K562 (cell line): ENCODE measurements at regions not wholly inside any gene's neighbourhood (a gene's known extent, or its start where the extent isn't known, plus 50 kb on each side); places are given as distances from the start of the nearest gene placed in this dataset.

Source experiments
- ATAC-seq: fragments of 200-7000 bp; cut with Tn5 transposase; 3 replicates; pipeline ENCODE4 v1.9.1; 2020; ENCODE audit warnings: moderate library complexity
- BruUV-seq: library from RNA; stranded (reverse); fragments of 400-500 nt; replicated peaks from 2 replicates; lab custom pipeline; 2021; lab: Mats Ljungman, UMichigan
- CTCF ChIA-PET: fragments of 300-600 bp; formaldehyde crosslinking; extraction: SDS; loops from one replicate; lab custom pipeline; 2021; ENCODE audit warnings: low intra/inter-chr PET ratio; lab: Yijun Ruan, JAX
- POLR2A ChIA-PET: fragments of 300-600, 350-650 bp; sonication (Branson Sonifier 250); formaldehyde crosslinking; extraction: SDS; loops from one replicate; lab custom pipeline; 2021; ENCODE audit warnings: antibody characterized with exemption, inconsistent platforms; lab: Yijun Ruan, JAX
- DNase-seq, 4 experiments: peaks; one replicate each; pipeline versions ENCODE4 v3.0.0 to v3.0.0-alpha.2; 2011 to 2018; ENCODE audit warnings: low spot score in 3 of 4, mixed read lengths in 3 of 4; ENCODE audit errors: extremely low read depth in 1 of 4
- FAIRE-seq: peaks from 2 replicates; lab custom pipeline; 2011; peaks lifted over from hg19 to GRCh38; lab: Jason Lieb, UNC
- H2AFZ ChIP-seq: 2 replicates; pipeline ENCODE4 v1.6.0; 2011; ENCODE audit warnings: low read depth, low read length, control low read depth, inconsistent platforms
- H3K27ac ChIP-seq: fragments of 200-600 bp; 3 replicates; pipeline ENCODE4 v1.8.0; 2011; ENCODE audit warnings: low read depth, mild to moderate bottlenecking, control low read depth, inconsistent platforms, low read length, moderate library complexity, mixed read lengths; ENCODE audit errors: extremely low read depth
- H3K27me3 ChIP-seq, 2 experiments: fragments of 300-600 bp in 1 of 2; 2 replicates in 1 of 2; 3 replicates in 1 of 2; pipeline versions ENCODE4 v1.6.0 to v1.8.0; 2011; ENCODE audit warnings: inconsistent platforms in 2 of 2, low read length in 2 of 2, mild to moderate bottlenecking in 1 of 2, mixed read lengths in 1 of 2, moderate library complexity in 1 of 2; ENCODE audit not compliant: control insufficient read depth in 2 of 2, insufficient read depth in 2 of 2
- H3K36me3 ChIP-seq: fragments of 300-600 bp; 3 replicates; pipeline ENCODE4 v1.8.0; 2011; ENCODE audit warnings: mild to moderate bottlenecking, low read length, inconsistent platforms; ENCODE audit not compliant: control insufficient read depth, insufficient read depth
- H3K4me1 ChIP-seq, 2 experiments: fragments of 200-600 bp in 1 of 2; replicated peaks in 1 of 2; 2 replicates in 1 of 2; 3 replicates in 1 of 2; pipeline versions ENCODE4 v1.5.1 to v1.8.0; 2011; ENCODE audit warnings: inconsistent platforms in 2 of 2, low read length in 2 of 2, mild to moderate bottlenecking in 1 of 2, mixed read lengths in 1 of 2, moderate library complexity in 1 of 2; ENCODE audit not compliant: control insufficient read depth in 2 of 2, insufficient read depth in 2 of 2
- H3K4me2 ChIP-seq: 2 replicates; pipeline ENCODE4 v1.6.1; 2011; ENCODE audit warnings: low read length, control low read depth, inconsistent platforms, mixed read lengths; ENCODE audit not compliant: insufficient read depth
- H3K4me3 ChIP-seq: fragments of 200-600 bp; sonication (generic), shearing (Covaris generic); 2 replicates; pipeline ENCODE4 v1.5.1; 2016; ENCODE audit warnings: control low read depth, inconsistent platforms
- H3K79me2 ChIP-seq: fragments of 200-600 bp; 3 replicates; pipeline ENCODE4 v1.8.0; 2011; ENCODE audit warnings: low read length, inconsistent platforms; ENCODE audit not compliant: control insufficient read depth, insufficient read depth
- H3K9ac ChIP-seq, 2 experiments: 2 replicates each; pipeline versions ENCODE4 v1.6.0 to v1.6.1; 2011; ENCODE audit warnings: low read depth in 2 of 2, low read length in 2 of 2, control low read depth in 1 of 2, inconsistent platforms in 1 of 2, mild to moderate bottlenecking in 1 of 2, mixed read lengths in 1 of 2; ENCODE audit not compliant: insufficient read depth in 1 of 2
- H3K9me1 ChIP-seq: one replicate; pipeline ENCODE4 v1.6.0; 2011; ENCODE audit warnings: inconsistent platforms, mild to moderate bottlenecking, low read length, moderate library complexity; ENCODE audit not compliant: control insufficient read depth, insufficient read depth
- H3K9me3 ChIP-seq: replicated peaks from 2 replicates; pipeline ENCODE4 v1.5.1; 2011; ENCODE audit warnings: low read depth, low read length, inconsistent platforms; ENCODE audit not compliant: control insufficient read depth, insufficient read depth
- H4K20me1 ChIP-seq: replicated peaks from 2 replicates; pipeline ENCODE4 v1.6.1; 2011; ENCODE audit warnings: low read length, inconsistent platforms, mixed read lengths; ENCODE audit not compliant: control insufficient read depth, insufficient read depth
- ARID2 ChIP-seq: fragments of 450-650 bp; IDR thresholded peaks from 2 replicates; pipeline ENCODE4 v1.6.1; 2017; ENCODE audit warnings: antibody characterized with exemption, mild to moderate bottlenecking
- BRD4 ChIP-seq: fragments of 200-600 bp; sonication (generic); IDR thresholded peaks from 2 replicates; pipeline ENCODE4 v1.6.1; 2017; ENCODE audit warnings: inconsistent platforms
- E2F3 ChIP-seq: fragments of 250-450 bp; sonication (Bioruptor Pico); IDR thresholded peaks from 2 replicates; pipeline ENCODE4 v1.4.0; 2020; ENCODE audit warnings: mild to moderate bottlenecking
- EHMT2 ChIP-seq: fragments of 450-650 bp; IDR thresholded peaks from 2 replicates; pipeline ENCODE4 v1.6.1; 2018; ENCODE audit warnings: antibody characterized with exemption
- MYNN ChIP-seq, 2 experiments: sonication (generic); formaldehyde crosslinking in 1 of 2; IDR thresholded peaks; 2 replicates each; pipeline versions ENCODE4 v1.5.0 to v1.6.1; 2016 to 2020; ENCODE audit warnings: antibody characterized with exemption in 1 of 2, missing genetic modification reagents in 1 of 2
- NFIC ChIP-seq: fragments of 450-650 bp; IDR thresholded peaks from 2 replicates; pipeline ENCODE4 v1.6.1; 2017; ENCODE audit warnings: mild to moderate bottlenecking, inconsistent platforms
- SPI1 ChIP-seq: IDR thresholded peaks from 2 replicates; pipeline ENCODE4 v1.6.1; 2011; ENCODE audit warnings: low read depth, low read length, control low read depth, borderline replicate concordance
- ZBTB7A ChIP-seq: IDR thresholded peaks from 2 replicates; pipeline ENCODE4 v1.6.1; 2011; ENCODE audit warnings: low read depth, mild to moderate bottlenecking, low read length, moderate library complexity, borderline replicate concordance; ENCODE audit not compliant: control insufficient read depth
- ZNF24 ChIP-seq: fragments of 450-650 bp; IDR thresholded peaks from 2 replicates; pipeline ENCODE4 v1.6.1; 2016
- WGBS: fragments of 100-300 bp; shearing (Covaris generic); methylation state at CpG from one replicate; pipeline ENCODE4 v1.1.6; 2016; ENCODE audit warnings: low coverage, mixed read lengths; ENCODE audit not compliant: insufficient coverage; ENCODE audit errors: missing lambda C conversion rate; 5-methylcytosine and 5-hydroxymethylcytosine counted together
- in situ Hi-C: fragments of 300-500 bp; cut with MboI; formaldehyde crosslinking; loops from 4 replicates; pipeline ENCODE4 v1.15.0; 2018; ENCODE audit warnings: inconsistent platforms, mixed read lengths
- intact Hi-C: fragments of 100-400 bp; cut with micrococcal nuclease; formaldehyde crosslinking; loops from 2 replicates; pipeline ENCODE4 v1.14.2; 2022
- TF ChIP-seq, protein P1 (sequence below): fragments of 250-450 bp; sonication (Bioruptor Pico); IDR thresholded peaks from 2 replicates; pipeline ENCODE4 v1.8.0; 2022; ENCODE audit warnings: inconsistent platforms
- TF ChIP-seq, protein P2 (sequence below): sonication (generic); formaldehyde crosslinking; IDR thresholded peaks from 2 replicates; pipeline ENCODE4 v1.9.0; 2022; ENCODE audit warnings: mild to moderate bottlenecking, missing genetic modification reagents
- TF ChIP-seq, protein P3 (sequence below): fragments of 250-450 bp; sonication (Bioruptor Pico); IDR thresholded peaks from 2 replicates; pipeline ENCODE4 v1.5.0; 2021

DNA sequence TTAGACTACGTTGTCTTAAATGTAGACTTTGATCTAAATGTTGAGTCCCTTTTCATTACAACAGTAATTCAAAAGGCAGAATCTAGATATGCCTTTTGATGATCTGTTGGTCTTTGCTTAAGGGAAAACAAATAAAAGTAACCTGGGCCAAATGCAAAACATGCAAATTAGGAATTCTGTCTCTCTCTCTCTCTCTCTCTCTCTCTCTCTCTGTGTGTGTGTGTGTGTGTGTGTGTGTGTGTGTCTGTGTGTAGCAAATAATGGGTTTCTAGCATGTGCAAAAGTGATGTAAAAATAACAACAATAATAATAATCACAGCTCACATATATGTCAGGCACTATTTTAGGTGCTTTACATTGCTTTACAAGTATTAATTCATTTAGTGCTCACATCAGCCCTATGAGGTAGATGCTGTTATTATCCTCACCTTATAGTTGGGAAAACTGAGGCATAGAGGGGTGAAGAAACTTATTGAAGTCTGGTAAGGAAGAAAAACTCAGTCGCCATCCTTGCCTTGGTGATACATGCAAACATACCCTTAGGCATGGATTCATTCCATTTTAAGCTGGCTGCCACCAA is 160.3 kb upstream of the ZNF217 start:
- peak overlapping the region; percentile 45 to 75; a peak in 3 of 4 replicates for H3K9ac ChIP-seq
- no peaks in the 10 kb centered on the region for H3K36me3 ChIP-seq
- DNase-seq (no peak), FAIRE-seq (no peak), ATAC-seq (no peak)
- H3K79me2 ChIP-seq = no peaks in the 10 kb centered on the region
- in situ Hi-C loops (no loop called here), intact Hi-C loops (loop anchor here (5.0 kb wide), 2 partner anchors 163 to 183 kb away; no protein-coding TSS in a partner anchor)
- no peaks in the 10 kb centered on the region for H3K9me1 ChIP-seq
- BruUV-seq = no TSS peak
- ChIA-PET CTCF (interaction anchor here (0.5 kb wide), 1 partner anchor 118 kb away, joined by 6 read pairs; no protein-coding TSS in a partner anchor), POLR2A (interaction anchor here (0.7 to 3.4 kb wide), 4 partner anchors 10 to 139 kb away, joined by 3 to 13 read pairs (median 4); no protein-coding TSS in a partner anchor)
- no peak overlapping the region for H3K4me3 ChIP-seq
- H3K4me2 ChIP-seq = peak overlapping the region; percentile 85
- H3K27ac ChIP-seq = peak overlapping the region; percentile 92
- peaks cover 16 to 39% of the 10 kb centered on the region in 2 experiments for H3K4me1 ChIP-seq
- H2AFZ ChIP-seq = peak overlapping the region; percentile 99
- no peaks in the 10 kb centered on the region for H3K9me3 ChIP-seq
- H4K20me1 ChIP-seq = no peaks in the 10 kb centered on the region
- WGBS = 34% methylated on average over 2 of the region's 2 CpGs
- no peaks in the 10 kb centered on the region for H3K27me3 ChIP-seq
- TF ChIP-seq EHMT2 (peak; percentile 57; the same call in 1 of the 2 replicates), ARID2 (0 out of 2 replicates have a peak, but pooled peaks have one; percentile 36), NFIC (peak; percentile 40; the same call in 1 of the 2 replicates), ZBTB7A (no peak), SPI1 (no peak), E2F3 (CRISPR knock-in tag) (no peak), MYNN (IDR thresholded peaks at IDR 0.05) (no peak), MYNN (CRISPR knock-in tag; IDR thresholded peaks at IDR 0.05) (no peak), ZNF24 (no peak; the same call in 1 of the 2 replicates), BRD4 (no peak)
- TF ChIP-seq, protein P1, sequence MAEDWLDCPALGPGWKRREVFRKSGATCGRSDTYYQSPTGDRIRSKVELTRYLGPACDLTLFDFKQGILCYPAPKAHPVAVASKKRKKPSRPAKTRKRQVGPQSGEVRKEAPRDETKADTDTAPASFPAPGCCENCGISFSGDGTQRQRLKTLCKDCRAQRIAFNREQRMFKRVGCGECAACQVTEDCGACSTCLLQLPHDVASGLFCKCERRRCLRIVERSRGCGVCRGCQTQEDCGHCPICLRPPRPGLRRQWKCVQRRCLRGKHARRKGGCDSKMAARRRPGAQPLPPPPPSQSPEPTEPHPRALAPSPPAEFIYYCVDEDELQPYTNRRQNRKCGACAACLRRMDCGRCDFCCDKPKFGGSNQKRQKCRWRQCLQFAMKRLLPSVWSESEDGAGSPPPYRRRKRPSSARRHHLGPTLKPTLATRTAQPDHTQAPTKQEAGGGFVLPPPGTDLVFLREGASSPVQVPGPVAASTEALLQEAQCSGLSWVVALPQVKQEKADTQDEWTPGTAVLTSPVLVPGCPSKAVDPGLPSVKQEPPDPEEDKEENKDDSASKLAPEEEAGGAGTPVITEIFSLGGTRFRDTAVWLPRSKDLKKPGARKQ = no peak
- TF ChIP-seq, protein P2, sequence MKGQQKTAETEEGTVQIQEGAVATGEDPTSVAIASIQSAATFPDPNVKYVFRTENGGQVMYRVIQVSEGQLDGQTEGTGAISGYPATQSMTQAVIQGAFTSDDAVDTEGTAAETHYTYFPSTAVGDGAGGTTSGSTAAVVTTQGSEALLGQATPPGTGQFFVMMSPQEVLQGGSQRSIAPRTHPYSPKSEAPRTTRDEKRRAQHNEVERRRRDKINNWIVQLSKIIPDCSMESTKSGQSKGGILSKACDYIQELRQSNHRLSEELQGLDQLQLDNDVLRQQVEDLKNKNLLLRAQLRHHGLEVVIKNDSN (CRISPR knock-in tag) = no peak
- TF ChIP-seq, protein P3, sequence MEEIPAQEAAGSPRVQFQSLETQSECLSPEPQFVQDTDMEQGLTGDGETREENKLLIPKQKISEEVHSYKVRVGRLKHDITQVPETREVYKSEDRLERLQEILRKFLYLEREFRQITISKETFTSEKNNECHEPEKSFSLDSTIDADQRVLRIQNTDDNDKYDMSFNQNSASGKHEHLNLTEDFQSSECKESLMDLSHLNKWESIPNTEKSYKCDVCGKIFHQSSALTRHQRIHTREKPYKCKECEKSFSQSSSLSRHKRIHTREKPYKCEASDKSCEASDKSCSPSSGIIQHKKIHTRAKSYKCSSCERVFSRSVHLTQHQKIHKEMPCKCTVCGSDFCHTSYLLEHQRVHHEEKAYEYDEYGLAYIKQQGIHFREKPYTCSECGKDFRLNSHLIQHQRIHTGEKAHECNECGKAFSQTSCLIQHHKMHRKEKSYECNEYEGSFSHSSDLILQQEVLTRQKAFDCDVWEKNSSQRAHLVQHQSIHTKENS (CRISPR knock-in tag) = no peak
